ENCODE measurements at regions not wholly inside any gene's neighbourhood (a gene's known extent, or its start where the extent isn't known, plus 50 kb on each side); places are given as distances from the start of the nearest gene placed in this dataset.
A peak's percentile ranks its signal among the peaks of the same experiment; 100 is the strongest.

DNA sequence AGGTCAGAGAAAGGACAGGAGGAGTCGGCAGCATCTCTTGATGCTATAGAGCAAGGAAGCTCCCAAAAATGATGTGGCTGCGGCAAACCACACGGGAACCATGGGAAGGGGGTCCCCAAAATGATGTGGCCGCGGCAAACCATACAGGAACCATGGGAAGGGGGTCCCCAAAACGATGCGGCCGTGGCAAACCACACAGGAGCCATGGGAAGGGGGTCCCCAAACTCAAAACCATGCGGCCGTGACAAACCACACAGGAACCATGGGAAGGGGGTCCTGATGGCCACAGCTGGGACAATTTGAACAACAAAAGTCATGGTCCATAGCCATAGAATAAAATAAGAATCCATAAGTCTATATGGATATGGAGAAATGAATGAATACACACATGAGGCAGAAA, 58.4 kb upstream of the GLI2 start:
- DNase-seq (ENCODE audit: low spot score): no peak

DNA sequence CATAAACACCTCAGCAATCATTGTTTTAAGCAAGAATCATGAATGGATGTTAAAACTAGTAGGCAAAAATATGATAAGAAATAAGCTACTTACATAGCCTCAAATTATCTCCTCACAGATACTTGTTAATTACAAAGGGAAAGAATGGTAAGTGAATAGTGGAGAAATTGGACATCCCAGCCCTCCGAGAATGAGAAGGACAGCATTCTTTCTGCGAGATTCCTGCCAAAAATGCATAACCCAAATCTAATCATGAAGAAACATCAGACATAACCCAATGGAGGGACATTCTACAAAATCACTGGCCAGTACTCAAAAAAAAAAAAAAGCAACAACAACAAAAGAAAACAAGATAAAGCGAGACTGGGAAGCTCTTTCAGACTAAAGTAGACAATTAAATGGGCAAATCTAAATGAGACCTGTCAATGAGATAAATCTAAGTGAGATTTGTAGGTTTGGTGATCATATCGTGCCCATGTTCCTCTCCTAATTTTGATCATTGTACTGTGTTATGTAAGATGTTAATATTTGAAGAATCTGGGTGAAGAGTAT, 57.9 kb upstream of the GLI2 start:
- no peak for DNase-seq (ENCODE audit: low spot score)

DNA sequence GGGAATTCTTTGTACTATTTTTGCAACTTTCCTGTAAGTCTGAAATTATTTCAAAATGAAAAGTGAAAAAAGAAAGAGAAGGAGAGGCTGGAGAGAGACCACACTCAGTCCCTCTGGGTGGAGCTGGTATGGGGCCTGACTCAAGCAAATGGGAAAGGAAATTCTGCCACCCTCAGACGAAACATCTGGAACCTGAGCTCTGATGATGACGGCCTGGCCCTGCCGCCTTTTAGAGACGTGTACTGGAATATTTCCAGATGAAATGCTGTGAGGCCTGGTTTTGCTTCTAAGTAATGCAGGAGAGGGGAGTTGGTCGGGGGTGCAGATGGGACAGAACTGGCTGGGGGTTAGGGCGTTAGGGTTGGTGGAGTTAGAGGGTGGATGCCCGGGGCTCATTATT, 57.4 kb upstream of the GLI2 start:
- DNase-seq (ENCODE audit: low spot score): no peak

DNA sequence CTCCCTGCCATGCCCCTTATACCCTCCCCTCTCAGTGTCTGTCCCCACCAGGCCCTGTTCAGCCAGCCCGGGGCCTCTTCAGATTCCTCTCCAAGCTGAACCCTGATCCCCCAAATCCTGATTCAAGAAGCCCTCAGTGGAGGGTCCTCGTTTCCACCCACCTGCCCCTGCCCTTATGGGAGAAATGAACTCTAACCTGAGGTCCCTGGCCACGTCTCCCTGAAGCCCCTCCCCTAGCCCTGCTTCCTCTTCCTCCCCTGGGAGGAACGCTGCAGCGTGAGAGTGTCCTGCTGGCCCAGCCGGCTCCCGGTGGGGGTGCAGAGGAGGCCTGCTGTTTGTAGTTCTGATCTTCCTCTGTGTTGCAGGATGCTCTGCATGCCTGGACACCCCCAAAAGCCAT, 56.7 kb upstream of the GLI2 start:
- DNase-seq (ENCODE audit: low spot score): no peak

DNA sequence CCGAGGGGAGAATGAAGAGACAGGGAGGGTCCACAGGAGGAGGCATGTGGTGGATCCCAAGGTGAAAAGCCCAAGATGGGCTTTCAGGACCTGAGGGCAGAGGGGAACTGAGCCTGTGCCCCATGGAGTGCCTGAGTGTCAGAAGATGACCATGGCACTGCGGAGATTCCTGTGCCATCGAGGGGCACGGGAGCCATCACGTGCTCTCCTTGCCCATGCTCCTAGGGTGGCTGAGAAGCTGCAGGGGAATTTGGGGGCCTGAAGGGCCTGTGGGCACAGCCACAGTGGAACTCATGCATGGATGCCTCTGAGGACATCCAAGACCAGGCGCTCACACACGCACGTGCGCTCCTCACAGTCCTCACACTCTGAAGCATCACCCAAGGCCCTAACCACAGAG, 56.1 kb upstream of the GLI2 start:
- no peak for DNase-seq (ENCODE audit: low spot score)

DNA sequence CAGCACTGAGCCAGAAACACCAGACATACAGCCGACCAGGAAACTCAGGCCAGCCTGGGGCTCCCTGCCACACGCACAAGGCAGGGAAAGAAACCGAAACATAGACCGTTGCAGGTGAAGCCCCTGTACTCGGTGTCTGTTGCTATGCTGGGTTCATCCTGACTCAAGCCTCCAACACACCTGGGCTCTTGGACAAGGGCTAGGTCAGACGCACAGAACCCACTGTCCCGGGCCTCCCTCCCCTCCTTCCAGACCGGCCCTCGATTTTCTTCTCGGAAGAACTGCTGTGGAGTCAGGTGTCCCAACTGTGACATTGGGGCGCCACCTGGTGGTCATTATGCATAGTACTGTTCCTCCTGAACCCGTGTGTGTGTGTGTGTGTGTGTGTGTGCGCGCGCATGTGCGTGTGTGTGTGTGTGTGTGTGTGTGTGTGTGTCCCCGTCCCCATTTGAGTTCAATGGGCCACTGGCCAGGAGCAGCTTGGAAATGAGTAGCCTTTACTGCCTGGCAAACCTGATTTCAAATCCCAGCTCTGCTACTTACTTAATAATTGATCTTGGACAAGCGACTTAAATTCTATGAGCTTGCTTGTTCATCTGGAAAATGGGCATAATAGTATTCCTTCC, 55.4 kb upstream of the GLI2 start:
- DNase-seq (ENCODE audit: low spot score): peak; percentile 61

GRCh38 chr2:120681181-120681580, 54.5 kb upstream of the GLI2 start:
- no peak for DNase-seq (ENCODE audit: low spot score)

DNA sequence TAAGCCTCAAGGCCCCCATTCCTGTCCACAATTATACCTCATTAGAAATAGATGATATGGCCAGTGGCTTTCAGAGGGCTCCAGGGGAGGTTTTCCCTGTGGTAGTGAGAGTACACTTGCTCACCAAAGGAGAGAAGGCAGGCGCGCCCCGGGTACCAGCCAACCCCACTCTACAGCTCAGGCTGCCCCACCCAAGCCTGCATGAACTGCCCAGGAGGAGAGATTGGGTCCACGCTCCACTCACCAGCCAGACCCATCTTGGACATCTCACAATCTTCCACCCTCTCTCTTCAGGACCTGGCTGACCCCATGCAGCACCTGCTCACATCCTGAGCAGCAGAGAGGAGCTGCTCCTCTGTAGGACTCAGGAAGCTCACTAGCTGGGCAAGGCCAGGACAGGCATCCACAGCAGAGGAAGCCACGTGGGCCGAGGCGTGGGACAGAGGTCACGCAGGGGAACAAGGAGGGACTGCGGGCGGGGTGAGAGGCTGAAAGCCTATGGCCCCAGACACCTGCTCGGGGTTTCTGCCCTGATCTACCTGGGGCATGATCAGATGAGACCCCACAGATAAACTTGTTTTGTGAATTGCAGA, 53.9 kb upstream of the GLI2 start:
- DNase-seq (ENCODE audit: low spot score): no peak

DNA sequence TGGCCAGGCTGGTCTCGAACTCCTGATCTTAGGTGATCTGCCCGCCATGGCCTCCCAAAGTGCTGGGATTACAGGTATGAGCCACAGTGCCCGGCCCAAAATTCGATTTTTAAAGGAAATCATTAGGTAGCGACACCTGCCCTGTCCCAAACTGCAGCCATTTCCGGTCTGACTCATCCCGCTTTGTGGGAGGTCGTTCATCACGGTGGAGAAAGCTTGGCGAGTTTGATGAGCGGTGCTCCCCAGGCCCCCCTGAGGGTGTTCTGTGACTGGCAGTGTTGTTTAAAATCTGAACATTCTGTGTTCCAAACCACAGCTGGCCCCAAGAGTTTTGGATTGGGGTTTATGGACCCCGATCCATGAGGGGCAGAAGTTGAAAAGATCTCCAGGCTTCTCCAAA, 53.0 kb upstream of the GLI2 start:
- DNase-seq (ENCODE audit: low spot score): no peak

DNA sequence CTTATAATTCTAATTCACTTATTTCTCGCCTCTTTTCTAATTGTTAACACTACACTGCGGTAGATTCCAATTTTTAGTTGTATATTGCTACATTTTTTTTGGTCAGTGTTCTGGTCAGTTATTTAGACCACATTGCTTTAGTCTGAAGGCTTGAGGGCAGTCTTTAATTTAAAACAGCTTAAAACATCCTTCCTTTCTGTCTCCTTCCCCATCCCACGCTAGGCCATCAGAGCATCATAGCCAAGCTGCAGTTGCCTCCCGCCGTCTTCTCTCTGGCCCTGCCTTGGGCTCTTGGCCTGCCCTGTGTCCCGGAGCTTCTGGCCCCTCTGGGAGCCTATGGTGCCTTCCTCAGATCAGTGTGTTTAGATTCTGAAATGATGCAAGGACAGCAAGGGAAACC, 52.6 kb upstream of the GLI2 start:
- no peak for DNase-seq (ENCODE audit: low spot score)

- DNase-seq (ENCODE audit: low spot score): no peak
Measured at GRCh38 chr2:120683701-120684100, 52.0 kb upstream of the GLI2 start.

DNA sequence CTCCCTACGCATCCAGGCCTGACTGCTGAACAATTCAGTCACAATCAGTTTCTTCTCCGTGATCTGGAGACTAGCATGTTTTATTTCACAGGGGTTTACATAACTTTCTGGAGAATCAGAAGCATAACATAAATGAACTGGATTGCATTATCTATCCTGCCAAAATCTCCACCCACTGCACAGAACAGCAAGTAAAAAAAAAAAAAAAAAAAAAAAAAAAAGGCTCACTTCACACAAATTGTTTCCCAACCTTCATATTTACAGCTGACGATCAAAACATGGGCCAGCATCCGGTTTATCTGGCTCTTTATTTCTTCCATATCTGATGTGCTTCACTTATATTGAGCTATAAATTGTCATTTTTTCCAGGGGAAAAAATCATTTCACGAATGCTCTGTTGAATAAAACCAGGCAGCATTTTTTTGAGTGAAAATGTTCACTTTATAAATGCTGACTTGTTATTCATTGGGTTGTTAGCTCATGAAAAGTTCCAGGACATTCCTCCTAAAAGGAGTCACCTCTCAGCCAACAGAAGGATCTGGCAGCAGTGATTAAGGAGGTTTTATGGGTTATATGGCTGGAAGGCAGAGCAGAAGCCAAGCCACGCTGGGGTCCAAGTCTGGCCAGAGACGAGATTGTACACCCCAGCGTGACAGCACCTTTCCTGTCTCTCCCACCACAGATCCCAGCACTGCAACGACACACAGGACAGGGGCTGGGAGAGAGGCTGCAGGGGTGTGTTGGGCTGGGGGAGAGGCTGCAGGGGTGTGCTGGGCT, 51.2 kb upstream of the GLI2 start:
- no peak for DNase-seq (ENCODE audit: low spot score)

GRCh38 chr2:120685066-120685973, 50.3 kb upstream of the GLI2 start:
- DNase-seq (ENCODE audit: low spot score): no peak

Data from hematopoietic multipotent progenitor cell treated with erythropoietin and hydrocortisone succinate and interleukin-3 and kit ligand, for 17 days (in vitro differentiated cells).